ENCODE measurements at regions not wholly inside any gene's neighbourhood (a gene's known extent, or its start where the extent isn't known, plus 50 kb on each side); places are given as distances from the start of the nearest gene placed in this dataset.
"Not testable (repeated sequence)": the region's sequence is repeated elsewhere in the genome, so short reads cannot be mapped to it uniquely, and the experiment has no call there.

DNA sequence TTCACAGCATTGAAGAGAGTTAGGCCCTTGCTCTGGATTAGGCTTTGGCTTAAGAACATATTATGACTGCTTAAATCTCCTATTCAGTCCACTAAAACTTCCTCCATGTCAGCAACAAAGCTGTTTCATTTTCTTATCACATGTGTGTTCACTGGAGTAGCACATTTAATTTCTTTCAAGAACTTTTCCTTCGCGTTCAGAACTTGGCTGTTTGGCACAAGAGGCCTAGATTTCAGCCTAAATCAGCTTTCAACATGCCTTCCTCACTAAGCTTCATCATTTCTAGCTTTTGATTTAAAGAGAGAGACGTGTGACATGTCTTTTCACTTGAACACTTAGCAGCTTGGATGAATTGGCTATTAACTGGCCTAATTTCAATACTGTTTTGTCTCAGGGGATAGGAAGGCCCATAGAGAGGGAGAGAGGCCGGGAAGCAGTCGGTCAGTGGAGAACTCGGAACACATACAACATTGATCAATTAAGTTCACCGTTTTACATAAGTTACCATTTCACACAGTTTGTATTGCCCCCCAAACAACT is 885.2 kb upstream of the AUTS2 start:
- Mint-ChIP-seq H3K9me3 (ENCODE audit: unreplicated experiment) (peaks cover 4% of the 10 kb centered on the region), H3K27ac (ENCODE audit: unreplicated experiment) (no peak overlapping the region), H3K27me3 (ENCODE audit: unreplicated experiment) (peaks cover 4% of the 10 kb centered on the region), H3K4me3 (ENCODE audit: unreplicated experiment) (no peak overlapping the region), H3K36me3 (ENCODE audit: unreplicated experiment) (no peaks in the 10 kb centered on the region), H3K4me1 (ENCODE audit: low read depth, unreplicated experiment) (peaks cover 6% of the 10 kb centered on the region)
- DNase-seq: no peak
- TF ChIP-seq, protein P1, sequence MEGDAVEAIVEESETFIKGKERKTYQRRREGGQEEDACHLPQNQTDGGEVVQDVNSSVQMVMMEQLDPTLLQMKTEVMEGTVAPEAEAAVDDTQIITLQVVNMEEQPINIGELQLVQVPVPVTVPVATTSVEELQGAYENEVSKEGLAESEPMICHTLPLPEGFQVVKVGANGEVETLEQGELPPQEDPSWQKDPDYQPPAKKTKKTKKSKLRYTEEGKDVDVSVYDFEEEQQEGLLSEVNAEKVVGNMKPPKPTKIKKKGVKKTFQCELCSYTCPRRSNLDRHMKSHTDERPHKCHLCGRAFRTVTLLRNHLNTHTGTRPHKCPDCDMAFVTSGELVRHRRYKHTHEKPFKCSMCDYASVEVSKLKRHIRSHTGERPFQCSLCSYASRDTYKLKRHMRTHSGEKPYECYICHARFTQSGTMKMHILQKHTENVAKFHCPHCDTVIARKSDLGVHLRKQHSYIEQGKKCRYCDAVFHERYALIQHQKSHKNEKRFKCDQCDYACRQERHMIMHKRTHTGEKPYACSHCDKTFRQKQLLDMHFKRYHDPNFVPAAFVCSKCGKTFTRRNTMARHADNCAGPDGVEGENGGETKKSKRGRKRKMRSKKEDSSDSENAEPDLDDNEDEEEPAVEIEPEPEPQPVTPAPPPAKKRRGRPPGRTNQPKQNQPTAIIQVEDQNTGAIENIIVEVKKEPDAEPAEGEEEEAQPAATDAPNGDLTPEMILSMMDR (IDR thresholded peaks at IDR 0.05; ENCODE audit: partially characterized antibody, unreplicated experiment): no peak

DNA sequence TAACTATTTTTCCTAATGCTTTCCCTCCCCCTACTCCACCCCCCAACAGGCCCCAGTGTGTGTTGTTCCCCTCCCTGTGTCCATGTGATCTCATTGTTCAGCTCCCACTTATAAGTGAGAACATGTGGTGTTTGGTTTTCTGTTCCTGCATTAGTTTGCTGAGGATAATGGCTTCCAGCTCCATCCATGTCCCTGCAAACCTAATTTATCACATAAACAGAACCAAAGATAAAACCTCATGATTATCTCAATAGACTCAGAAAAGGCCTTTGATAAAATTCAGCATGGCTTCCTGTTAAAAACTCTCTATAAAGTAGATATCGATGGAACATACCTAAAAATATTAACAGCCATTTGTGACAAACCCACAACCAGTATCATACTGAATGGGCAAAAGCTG is 884.1 kb upstream of the AUTS2 start:
- not testable (repeated sequence) for H3K27ac Mint-ChIP-seq (ENCODE audit: unreplicated experiment); H3K9me3 Mint-ChIP-seq (ENCODE audit: unreplicated experiment); H3K4me1 Mint-ChIP-seq (ENCODE audit: low read depth, unreplicated experiment); H3K36me3 Mint-ChIP-seq (ENCODE audit: unreplicated experiment); H3K27me3 Mint-ChIP-seq (ENCODE audit: unreplicated experiment); DNase-seq; H3K4me3 Mint-ChIP-seq (ENCODE audit: unreplicated experiment)

DNA sequence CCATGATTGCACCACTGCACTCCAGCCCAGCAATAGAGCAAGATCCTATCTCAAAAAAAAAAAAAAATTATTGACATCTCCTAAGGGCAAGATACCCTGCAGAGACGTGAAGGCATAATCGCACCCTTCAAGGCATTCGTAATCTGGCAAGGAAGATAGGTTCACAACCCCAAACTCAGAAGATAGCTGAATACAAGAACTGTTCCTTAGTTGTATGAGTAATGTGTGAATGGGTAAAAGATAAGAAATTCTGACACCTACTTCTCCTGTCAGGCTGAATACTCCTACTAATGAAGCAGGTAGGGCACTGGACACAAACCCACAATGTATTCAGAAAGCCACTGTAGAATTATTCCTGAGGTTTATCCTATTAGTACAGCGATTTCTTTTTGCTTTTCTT is 882.4 kb upstream of the AUTS2 start:
- TF ChIP-seq, protein P1 (IDR thresholded peaks at IDR 0.05; ENCODE audit: partially characterized antibody, unreplicated experiment): no peak
- no peaks in the 10 kb centered on the region for H3K36me3 Mint-ChIP-seq (ENCODE audit: unreplicated experiment)
- H3K27ac Mint-ChIP-seq (ENCODE audit: unreplicated experiment): no peak overlapping the region
- H3K4me3 Mint-ChIP-seq (ENCODE audit: unreplicated experiment): no peak overlapping the region
- peaks cover 1% of the 10 kb centered on the region for H3K27me3 Mint-ChIP-seq (ENCODE audit: unreplicated experiment)
- peaks cover 6% of the 10 kb centered on the region for H3K4me1 Mint-ChIP-seq (ENCODE audit: low read depth, unreplicated experiment)
- no peak for DNase-seq
- H3K9me3 Mint-ChIP-seq (ENCODE audit: unreplicated experiment): peaks cover 4% of the 10 kb centered on the region

DNA sequence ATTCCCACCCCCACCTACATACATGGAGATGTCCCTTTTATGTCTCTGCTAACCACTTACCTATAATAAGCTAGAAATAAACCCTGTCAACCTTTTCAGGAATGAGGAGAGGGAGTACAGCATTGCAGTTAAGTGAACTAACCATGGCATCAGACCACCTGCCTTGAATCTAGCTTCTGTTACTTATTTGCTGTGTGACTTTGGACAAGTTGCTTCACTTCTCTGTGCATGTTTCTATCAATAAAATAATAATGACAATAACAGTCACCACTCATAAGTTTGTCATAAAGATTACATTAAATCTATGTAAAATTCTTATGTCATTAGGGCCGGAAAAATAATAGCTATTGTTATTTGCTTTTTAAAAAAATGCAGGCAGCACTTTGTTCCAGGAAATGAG is 881.1 kb upstream of the AUTS2 start:
- no peak for DNase-seq
- H3K27me3 Mint-ChIP-seq (ENCODE audit: unreplicated experiment): no peaks in the 10 kb centered on the region
- TF ChIP-seq, protein P1 (IDR thresholded peaks at IDR 0.05; ENCODE audit: partially characterized antibody, unreplicated experiment): no peak
- H3K4me1 Mint-ChIP-seq (ENCODE audit: low read depth, unreplicated experiment): peaks cover 6% of the 10 kb centered on the region
- H3K36me3 Mint-ChIP-seq (ENCODE audit: unreplicated experiment): no peaks in the 10 kb centered on the region
- peaks cover 4% of the 10 kb centered on the region for H3K9me3 Mint-ChIP-seq (ENCODE audit: unreplicated experiment)
- no peak overlapping the region for H3K27ac Mint-ChIP-seq (ENCODE audit: unreplicated experiment)
- no peak overlapping the region for H3K4me3 Mint-ChIP-seq (ENCODE audit: unreplicated experiment)

DNA sequence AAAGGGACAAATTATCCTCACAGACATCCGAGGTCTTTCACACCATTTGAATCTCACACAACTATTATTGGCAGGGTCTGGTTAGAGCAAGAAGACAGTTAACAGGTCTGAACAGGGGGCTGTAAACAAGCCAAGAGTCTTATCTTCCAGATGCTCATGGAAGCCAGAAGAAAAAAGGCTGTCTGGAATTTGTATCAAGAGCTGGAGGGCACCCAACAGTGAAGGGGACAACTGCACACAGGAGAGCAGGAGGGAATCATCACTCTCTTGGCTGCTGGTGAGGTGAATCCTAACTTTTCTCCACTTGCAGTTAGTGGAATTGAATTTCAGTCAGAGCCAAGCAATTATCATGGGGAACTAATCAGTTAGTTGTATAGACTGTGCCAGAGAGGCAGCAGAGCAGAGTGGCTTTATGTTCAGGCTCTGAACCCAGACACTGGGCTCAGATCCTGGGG is 880.2 kb upstream of the AUTS2 start:
- H3K27me3 Mint-ChIP-seq (ENCODE audit: unreplicated experiment): no peaks in the 10 kb centered on the region
- H3K9me3 Mint-ChIP-seq (ENCODE audit: unreplicated experiment): peaks cover 4% of the 10 kb centered on the region
- H3K4me3 Mint-ChIP-seq (ENCODE audit: unreplicated experiment): no peak overlapping the region
- no peak for DNase-seq
- no peak overlapping the region for H3K27ac Mint-ChIP-seq (ENCODE audit: unreplicated experiment)
- no peaks in the 10 kb centered on the region for H3K36me3 Mint-ChIP-seq (ENCODE audit: unreplicated experiment)
- peaks cover 3% of the 10 kb centered on the region for H3K4me1 Mint-ChIP-seq (ENCODE audit: low read depth, unreplicated experiment)
- TF ChIP-seq, protein P1 (IDR thresholded peaks at IDR 0.05; ENCODE audit: partially characterized antibody, unreplicated experiment): no peak
